ENCODE measurements at regions not wholly inside any gene's neighbourhood (a gene's known extent, or its start where the extent isn't known, plus 50 kb on each side); places are given as distances from the start of the nearest gene placed in this dataset.
"Not testable (repeated sequence)": the region's sequence is repeated elsewhere in the genome, so short reads cannot be mapped to it uniquely, and the experiment has no call there.

- no peak for DNase-seq (ENCODE audit: low read depth)
Observed at GRCh38 chr4:125591290-125591689, 276.5 kb downstream of the FAT4 start.

- DNase-seq (ENCODE audit: low read depth) = no peak
Observed at GRCh38 chr4:125594056-125594602, 279.4 kb downstream of the FAT4 start.

- not testable (repeated sequence) for DNase-seq (ENCODE audit: low read depth)
Observed at GRCh38 chr4:125605926-125606325, 291.2 kb downstream of the FAT4 start.

GRCh38 chr4:125620066-125620860 lies 305.5 kb downstream of the FAT4 start:
- DNase-seq (ENCODE audit: low read depth) = no peak

- DNase-seq (ENCODE audit: low read depth) = no peak
Observed at GRCh38 chr4:125624951-125625350, 310.2 kb downstream of the FAT4 start.

- DNase-seq (ENCODE audit: low read depth) = no peak
Observed at GRCh38 chr4:125626946-125627345, 312.2 kb downstream of the FAT4 start.

- no peak for DNase-seq (ENCODE audit: low read depth)
Observed at GRCh38 chr4:125639182-125639621, 324.4 kb downstream of the FAT4 start.

- no peak for DNase-seq (ENCODE audit: low read depth)
Observed at GRCh38 chr4:125641611-125642010, 326.9 kb downstream of the FAT4 start.

- no peak for DNase-seq (ENCODE audit: low read depth)
Observed at GRCh38 chr4:125642645-125643044, 327.9 kb downstream of the FAT4 start.

GRCh38 chr4:125649452-125649851 lies 334.7 kb downstream of the FAT4 start:
- no peak for DNase-seq (ENCODE audit: low read depth)

- no peak for DNase-seq (ENCODE audit: low read depth)
Observed at GRCh38 chr4:125650557-125650956, 335.8 kb downstream of the FAT4 start.

- DNase-seq (ENCODE audit: low read depth) = not testable (repeated sequence)
Observed at GRCh38 chr4:125651707-125652357, 337.1 kb downstream of the FAT4 start.

GRCh38 chr4:125658773-125659172 lies 344.0 kb downstream of the FAT4 start:
- DNase-seq (ENCODE audit: low read depth) = no peak

GRCh38 chr4:125663896-125664767 lies 349.4 kb downstream of the FAT4 start:
- no peak for DNase-seq (ENCODE audit: low read depth)

- no peak for DNase-seq (ENCODE audit: low read depth)
Observed at GRCh38 chr4:125666635-125667034, 351.9 kb downstream of the FAT4 start.

GRCh38 chr4:125676156-125676555 lies 361.4 kb downstream of the FAT4 start:
- DNase-seq (ENCODE audit: low read depth) = no peak

- DNase-seq (ENCODE audit: low read depth) = no peak
Observed at GRCh38 chr4:125676583-125676982, 361.8 kb downstream of the FAT4 start.

GRCh38 chr4:125677665-125678307 lies 363.0 kb downstream of the FAT4 start:
- no peak for DNase-seq (ENCODE audit: low read depth)

GRCh38 chr4:125679989-125680388 lies 365.2 kb downstream of the FAT4 start:
- no peak for DNase-seq (ENCODE audit: low read depth)

GRCh38 chr4:125681240-125681639 lies 366.5 kb downstream of the FAT4 start:
- DNase-seq (ENCODE audit: low read depth) = no peak

GRCh38 chr4:125682730-125683129 lies 368.0 kb downstream of the FAT4 start:
- no peak for DNase-seq (ENCODE audit: low read depth)

- no peak for DNase-seq (ENCODE audit: low read depth)
Observed at GRCh38 chr4:125688841-125689240, 374.1 kb downstream of the FAT4 start.

All from activated T-cell treated with anti-CD3 and anti-CD28 coated beads for 48 hours (primary cell).